ENCODE measurements at regions not wholly inside any gene's neighbourhood (a gene's known extent, or its start where the extent isn't known, plus 50 kb on each side); places are given as distances from the start of the nearest gene placed in this dataset.

- TF ChIP-seq, protein P1, sequence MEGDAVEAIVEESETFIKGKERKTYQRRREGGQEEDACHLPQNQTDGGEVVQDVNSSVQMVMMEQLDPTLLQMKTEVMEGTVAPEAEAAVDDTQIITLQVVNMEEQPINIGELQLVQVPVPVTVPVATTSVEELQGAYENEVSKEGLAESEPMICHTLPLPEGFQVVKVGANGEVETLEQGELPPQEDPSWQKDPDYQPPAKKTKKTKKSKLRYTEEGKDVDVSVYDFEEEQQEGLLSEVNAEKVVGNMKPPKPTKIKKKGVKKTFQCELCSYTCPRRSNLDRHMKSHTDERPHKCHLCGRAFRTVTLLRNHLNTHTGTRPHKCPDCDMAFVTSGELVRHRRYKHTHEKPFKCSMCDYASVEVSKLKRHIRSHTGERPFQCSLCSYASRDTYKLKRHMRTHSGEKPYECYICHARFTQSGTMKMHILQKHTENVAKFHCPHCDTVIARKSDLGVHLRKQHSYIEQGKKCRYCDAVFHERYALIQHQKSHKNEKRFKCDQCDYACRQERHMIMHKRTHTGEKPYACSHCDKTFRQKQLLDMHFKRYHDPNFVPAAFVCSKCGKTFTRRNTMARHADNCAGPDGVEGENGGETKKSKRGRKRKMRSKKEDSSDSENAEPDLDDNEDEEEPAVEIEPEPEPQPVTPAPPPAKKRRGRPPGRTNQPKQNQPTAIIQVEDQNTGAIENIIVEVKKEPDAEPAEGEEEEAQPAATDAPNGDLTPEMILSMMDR (optimal IDR thresholded peaks at IDR 0.05 in 1 of 3, IDR thresholded peaks at IDR 0.05 in 1 of 3, conservative IDR thresholded peaks at IDR 0.05 in 1 of 3; ENCODE audit: extremely low read depth in 1 of 3, insufficient read depth in 2 of 3, low read length in 3 of 3): no peak
- no peak for TF ChIP-seq EZH2 (IDR thresholded peaks at IDR 0.05; ENCODE audit: low read length)
Measured at GRCh38 chr21:32174819-32175218, 104.0 kb downstream of the MIS18A start.

All from keratinocyte (primary cell).